Hematopoietic multipotent progenitor cell (in vitro differentiated cells): ENCODE measurements at regions not wholly inside any gene's neighbourhood (a gene's known extent, or its start where the extent isn't known, plus 50 kb on each side); places are given as distances from the start of the nearest gene placed in this dataset.
A peak's percentile ranks its signal among the peaks of the same experiment; 100 is the strongest.

Source experiments
- DNase-seq, 3 donors: peaks; one replicate each; pipeline ENCODE4 v3.0.0-alpha.2; 2011 to 2015; ENCODE audit warnings: low read depth in 2 of 3, low spot score in 2 of 3

- DNase-seq, result no peak
These were observed 276.3 kb downstream of the EIPR1 start for GRCh38 chr2:3101016-3101942.

- DNase-seq, result no peak
These were observed 277.2 kb downstream of the EIPR1 start for GRCh38 chr2:3100386-3100785.

- no peak for DNase-seq
These were observed 277.8 kb downstream of the EIPR1 start for GRCh38 chr2:3099860-3100234.

GRCh38 chr2:3099145-3099859, 278.3 kb downstream of the EIPR1 start:
- no peak for DNase-seq

GRCh38 chr2:3098231-3098630, 279.4 kb downstream of the EIPR1 start:
- no peak for DNase-seq

GRCh38 chr2:3097804-3098203, 279.8 kb downstream of the EIPR1 start:
- no peak for DNase-seq

GRCh38 chr2:3094999-3095958, 282.3 kb downstream of the EIPR1 start:
- DNase-seq, result no peak

GRCh38 chr2:3094318-3094717, 283.3 kb downstream of the EIPR1 start:
- DNase-seq, result no peak

GRCh38 chr2:3091696-3092095, 285.9 kb downstream of the EIPR1 start:
- DNase-seq, result peak in 1 of 3 donors; percentile 6

GRCh38 chr2:3082705-3083104, 294.9 kb downstream of the EIPR1 start:
- DNase-seq, result no peak

GRCh38 chr2:3079959-3080948, 297.4 kb downstream of the EIPR1 start:
- DNase-seq, result no peak

GRCh38 chr2:3079466-3079865, 298.2 kb downstream of the EIPR1 start:
- no peak for DNase-seq

- DNase-seq, result no peak
These were observed 298.9 kb downstream of the EIPR1 start for GRCh38 chr2:3078684-3079083.

GRCh38 chr2:3076848-3077642, 300.6 kb downstream of the EIPR1 start:
- no peak for DNase-seq

GRCh38 chr2:3075991-3076340, 301.7 kb downstream of the EIPR1 start:
- DNase-seq, result no peak

GRCh38 chr2:3075316-3075990, 302.2 kb downstream of the EIPR1 start:
- no peak for DNase-seq

- DNase-seq, result no peak
These were observed 303.9 kb downstream of the EIPR1 start for GRCh38 chr2:3073704-3074103.

GRCh38 chr2:3073041-3073595, 304.5 kb downstream of the EIPR1 start:
- no peak for DNase-seq
